Gastroesophageal sphincter (tissue), 4 donors: ENCODE measurements at regions not wholly inside any gene's neighbourhood (a gene's known extent, or its start where the extent isn't known, plus 50 kb on each side); places are given as distances from the start of the nearest gene placed in this dataset.

Experiments
- ATAC-seq: fragments of 150-250 bp; one replicate; pipeline ENCODE4 v1.9.1; 2016; ENCODE audit warnings: mild to moderate bottlenecking, moderate library complexity
- H3K27ac ChIP-seq, 4 donors: fragments of 200-600 bp; sonication (generic) in 3 of 4; 1 replicate in 3 of 4; 2 replicates in 1 of 4; pipeline ENCODE4 v1.5.1; 2016 to 2019
- H3K27me3 ChIP-seq: fragments of 200-600 bp; sonication (generic); one replicate; pipeline ENCODE4 v1.5.1; 2019
- H3K36me3 ChIP-seq, 2 donors: fragments of 200-600 bp; sonication (generic); one replicate each; pipeline ENCODE4 v1.5.1; 2019; ENCODE audit warnings: control low read depth in 1 of 2
- H3K4me1 ChIP-seq, 3 donors: fragments of 200-600 bp; sonication (generic); 1 replicate in 2 of 3; 2 replicates in 1 of 3; pipeline ENCODE4 v1.5.1; 2016 to 2019; ENCODE audit warnings: control low read depth in 2 of 3
- H3K4me3 ChIP-seq, 2 donors: fragments of 200-600 bp; sonication (generic); one replicate each; pipeline ENCODE4 v1.5.1; 2019; ENCODE audit warnings: mild to moderate bottlenecking in 1 of 2, moderate library complexity in 1 of 2
- H3K9me3 ChIP-seq, 3 donors: fragments of 200-600 bp; sonication (generic); one replicate each; pipeline ENCODE4 v1.5.1; 2017 to 2019; ENCODE audit warnings: control low read depth in 2 of 3
- EP300 ChIP-seq: sonication (generic); formaldehyde crosslinking; IDR thresholded peaks from one replicate; pipeline ENCODE4 v1.6.1; 2017; ENCODE audit warnings: antibody characterized with exemption, mild to moderate bottlenecking
- POLR2A ChIP-seq, 2 donors: fragments of 450-650 bp; IDR thresholded peaks; one replicate each; pipeline ENCODE4 v1.6.1; 2017; ENCODE audit warnings: antibody characterized with exemption in 2 of 2, mild to moderate bottlenecking in 2 of 2, moderate library complexity in 1 of 2
- POLR2AphosphoS5 ChIP-seq: sonication (generic); formaldehyde crosslinking; IDR thresholded peaks from one replicate; pipeline ENCODE4 v1.6.1; 2017; ENCODE audit warnings: antibody characterized with exemption
- WGBS, 2 donors: methylation state at CpG; one replicate each; pipeline ENCODE4 v1.1.5; 2018; ENCODE audit warnings: low coverage in 1 of 2; 5-methylcytosine and 5-hydroxymethylcytosine counted together
- TF ChIP-seq, protein P1 (sequence below), 4 experiments: fragments of 200-600 bp in 2 of 4; fragments of 450-650 bp in 2 of 4; sonication (generic) in 1 of 4; IDR thresholded peaks; one replicate each; pipeline ENCODE4 v1.5.1; 2017 to 2019; ENCODE audit warnings: antibody characterized with exemption in 4 of 4, mild to moderate bottlenecking in 2 of 4, moderate library complexity in 2 of 4

GRCh38 chr4:138859254-138859653 lies 156.3 kb upstream of the NOCT start:
- no peak overlapping the region for H3K27ac ChIP-seq
- H3K36me3 ChIP-seq: no peaks in the 10 kb centered on the region
- no peak for ATAC-seq
- H3K4me1 ChIP-seq: no peaks in the 10 kb centered on the region
- H3K4me3 ChIP-seq: no peak overlapping the region
- TF ChIP-seq POLR2A (IDR thresholded peaks at IDR 0.05) (no peak), POLR2AphosphoS5 (no peak), EP300 (no peak)
- TF ChIP-seq, protein P1, sequence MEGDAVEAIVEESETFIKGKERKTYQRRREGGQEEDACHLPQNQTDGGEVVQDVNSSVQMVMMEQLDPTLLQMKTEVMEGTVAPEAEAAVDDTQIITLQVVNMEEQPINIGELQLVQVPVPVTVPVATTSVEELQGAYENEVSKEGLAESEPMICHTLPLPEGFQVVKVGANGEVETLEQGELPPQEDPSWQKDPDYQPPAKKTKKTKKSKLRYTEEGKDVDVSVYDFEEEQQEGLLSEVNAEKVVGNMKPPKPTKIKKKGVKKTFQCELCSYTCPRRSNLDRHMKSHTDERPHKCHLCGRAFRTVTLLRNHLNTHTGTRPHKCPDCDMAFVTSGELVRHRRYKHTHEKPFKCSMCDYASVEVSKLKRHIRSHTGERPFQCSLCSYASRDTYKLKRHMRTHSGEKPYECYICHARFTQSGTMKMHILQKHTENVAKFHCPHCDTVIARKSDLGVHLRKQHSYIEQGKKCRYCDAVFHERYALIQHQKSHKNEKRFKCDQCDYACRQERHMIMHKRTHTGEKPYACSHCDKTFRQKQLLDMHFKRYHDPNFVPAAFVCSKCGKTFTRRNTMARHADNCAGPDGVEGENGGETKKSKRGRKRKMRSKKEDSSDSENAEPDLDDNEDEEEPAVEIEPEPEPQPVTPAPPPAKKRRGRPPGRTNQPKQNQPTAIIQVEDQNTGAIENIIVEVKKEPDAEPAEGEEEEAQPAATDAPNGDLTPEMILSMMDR (IDR thresholded peaks at IDR 0.05): no peak
- H3K27me3 ChIP-seq: peaks cover 9% of the 10 kb centered on the region
- WGBS, 2 donors: 95 to 100% methylated on average over 2 to 4 of the region's 4 CpGs
- H3K9me3 ChIP-seq: no peaks in the 10 kb centered on the region

GRCh38 chr4:138858419-138858818 lies 157.2 kb upstream of the NOCT start:
- H3K36me3 ChIP-seq: no peaks in the 10 kb centered on the region
- no peaks in the 10 kb centered on the region for H3K4me1 ChIP-seq
- peaks cover 10% of the 10 kb centered on the region for H3K27me3 ChIP-seq
- no peak overlapping the region for H3K4me3 ChIP-seq
- no peak overlapping the region for H3K27ac ChIP-seq
- ATAC-seq: no peak
- H3K9me3 ChIP-seq: no peaks in the 10 kb centered on the region
- no peak for TF ChIP-seq POLR2A (IDR thresholded peaks at IDR 0.05)
- TF ChIP-seq, protein P1 (IDR thresholded peaks at IDR 0.05): no peak
- TF ChIP-seq EP300: no peak
- TF ChIP-seq POLR2AphosphoS5: no peak

DNA sequence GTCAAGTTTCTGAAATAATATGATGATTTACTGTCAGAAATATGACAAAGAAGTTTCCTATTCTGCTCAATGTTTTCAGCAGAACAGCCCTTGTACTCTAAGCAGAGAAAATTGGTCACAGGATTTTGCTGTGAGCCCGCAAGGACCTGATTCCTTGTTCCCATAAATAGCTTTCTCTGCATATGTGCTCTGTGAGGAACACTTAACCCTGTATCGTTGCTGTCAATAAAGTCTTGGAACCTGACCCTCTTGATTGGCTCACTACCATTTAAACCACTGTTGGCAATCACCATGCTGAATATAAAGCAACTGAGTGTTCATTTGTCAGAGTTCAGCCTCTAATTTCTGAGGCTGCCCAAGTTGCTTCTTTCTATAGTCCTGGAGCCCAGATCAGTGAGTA lies 158.2 kb upstream of the NOCT start:
- WGBS, 2 donors: 81 to 82% methylated on average over 2 of the region's 2 CpGs
- no peak overlapping the region for H3K4me3 ChIP-seq
- no peak overlapping the region for H3K27ac ChIP-seq
- TF ChIP-seq POLR2A (IDR thresholded peaks at IDR 0.05) (no peak), EP300 (no peak), POLR2AphosphoS5 (no peak)
- TF ChIP-seq, protein P1 (IDR thresholded peaks at IDR 0.05): no peak
- no peaks in the 10 kb centered on the region for H3K9me3 ChIP-seq
- no peaks in the 10 kb centered on the region for H3K36me3 ChIP-seq
- no peak for ATAC-seq
- no peaks in the 10 kb centered on the region for H3K4me1 ChIP-seq
- peaks cover 14% of the 10 kb centered on the region for H3K27me3 ChIP-seq

GRCh38 chr4:138852681-138853080 lies 162.9 kb upstream of the NOCT start:
- Histone ChIP-seq H3K4me1 (peaks cover 0 to 8% (median 0%) of the 10 kb centered on the region in 3 donors), H3K27me3 (peaks cover 14% of the 10 kb centered on the region), H3K27ac (no peak overlapping the region), H3K4me3 (no peak overlapping the region), H3K36me3 (no peaks in the 10 kb centered on the region), H3K9me3 (no peaks in the 10 kb centered on the region)
- no peak for ATAC-seq
- 82 to 83% methylated on average over 2 of the region's 2 CpGs for WGBS, 2 donors
- TF ChIP-seq POLR2AphosphoS5: no peak
- TF ChIP-seq, protein P1 (IDR thresholded peaks at IDR 0.05): no peak
- TF ChIP-seq EP300: no peak
- TF ChIP-seq POLR2A (IDR thresholded peaks at IDR 0.05): no peak

DNA sequence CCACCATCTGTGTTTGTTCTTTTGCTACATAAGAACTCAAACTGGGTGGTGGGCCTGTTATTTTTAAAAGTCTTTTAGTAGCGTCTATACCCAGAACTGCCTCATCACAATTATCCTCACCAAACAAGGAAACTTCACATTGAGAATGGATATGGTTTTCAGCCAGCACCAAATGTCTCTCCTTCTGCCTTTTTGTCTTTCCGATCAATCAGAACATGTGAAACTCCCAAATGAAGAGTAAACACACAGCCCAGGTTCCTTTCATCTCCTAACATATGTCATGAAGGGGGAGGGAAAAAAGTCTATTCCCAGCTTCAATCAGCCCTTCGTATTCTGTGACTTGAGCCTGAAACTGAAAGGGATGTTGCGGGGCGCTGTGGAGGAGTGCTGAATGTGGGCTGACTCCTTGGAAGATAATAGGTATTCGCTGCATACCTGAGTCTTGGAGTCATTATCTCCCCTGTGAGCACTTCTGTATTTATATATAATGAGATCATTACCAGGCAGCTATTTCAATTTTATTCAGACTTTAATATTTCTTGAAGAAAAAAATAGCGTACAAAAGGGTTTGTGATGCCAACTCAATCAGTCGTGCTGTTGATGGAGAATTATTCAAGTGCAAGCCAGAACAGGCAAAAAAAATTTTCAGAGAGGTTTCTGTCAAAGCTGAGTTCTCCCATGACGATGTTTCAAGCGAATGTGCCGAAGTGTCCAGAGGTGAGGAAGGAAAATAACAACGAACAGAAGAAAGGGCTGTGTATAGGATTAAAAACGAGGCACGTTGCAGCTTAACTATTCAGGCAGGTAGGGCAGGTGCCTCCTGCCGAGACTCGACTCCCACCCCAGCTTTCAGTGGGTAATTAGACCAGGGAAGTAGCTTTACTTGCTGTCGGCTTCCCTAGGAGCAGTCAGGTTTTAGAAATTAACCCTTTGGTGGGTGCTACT lies 163.9 kb upstream of the NOCT start:
- H3K4me3 ChIP-seq: no peak overlapping the region
- TF ChIP-seq POLR2A (IDR thresholded peaks at IDR 0.05): no peak
- TF ChIP-seq EP300: no peak
- no peak for TF ChIP-seq POLR2AphosphoS5
- TF ChIP-seq, protein P1 (IDR thresholded peaks at IDR 0.05): no peak

More for the DNA sequence above, 163.9 kb upstream of the NOCT start:
- Histone ChIP-seq H3K27ac (no peak overlapping the region), H3K36me3 (no peaks in the 10 kb centered on the region), H3K9me3 (no peaks in the 10 kb centered on the region), H3K27me3 (peaks cover 14% of the 10 kb centered on the region), H3K4me1 (peaks cover 0 to 8% (median 0%) of the 10 kb centered on the region in 3 donors)
- no peak for ATAC-seq
- WGBS, 2 donors: 11 to 20% methylated on average over 12 to 16 of the region's 17 CpGs
